ENCODE measurements at regions not wholly inside any gene's neighbourhood (a gene's known extent, or its start where the extent isn't known, plus 50 kb on each side); places are given as distances from the start of the nearest gene placed in this dataset.

DNA sequence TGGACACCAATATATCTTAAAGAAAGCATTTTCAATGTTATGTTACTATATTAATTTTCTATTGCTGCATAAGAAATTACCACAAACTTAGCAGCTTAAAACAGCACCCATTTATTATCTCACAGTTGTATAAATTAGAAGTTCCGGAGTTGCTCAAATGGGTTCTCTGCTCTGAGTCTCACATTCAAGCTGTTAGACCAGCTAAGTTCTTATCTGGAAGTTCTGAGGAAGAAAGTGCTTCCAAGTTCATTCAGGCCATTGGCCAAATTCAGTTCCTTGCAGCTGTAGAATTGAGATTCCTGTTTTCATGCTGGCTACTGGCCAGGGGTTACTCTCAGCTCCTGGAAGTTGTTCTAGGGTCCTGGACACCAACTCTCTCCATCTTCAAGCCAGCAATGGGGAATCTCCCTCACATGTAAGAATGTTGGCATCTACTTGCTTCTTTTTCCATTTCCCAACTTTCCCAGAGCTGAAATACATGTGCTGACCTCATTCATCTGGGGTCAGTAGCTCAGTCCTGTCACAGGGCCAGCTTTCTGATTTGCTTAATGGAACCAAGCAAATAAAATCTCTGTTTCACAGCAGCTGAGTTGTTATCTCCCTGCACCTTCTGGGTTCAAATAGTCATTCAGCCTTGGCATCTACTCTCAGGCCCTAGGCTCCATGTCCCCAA is 99.6 kb upstream of the INTU start:
- peak; percentile 90 for ATAC-seq (ENCODE audit: low FRiP score)
- Histone ChIP-seq H3K4me1 (ENCODE audit: control insufficient read depth in 1 of 2, insufficient read depth in 2 of 2, low read length in 2 of 2) (peaks cover 0 to 3% of the 10 kb centered on the region in 2 donors), H3K27me3 (ENCODE audit: control insufficient read depth in 1 of 2, insufficient read depth in 2 of 2, low read length in 1 of 2) (no peaks in the 10 kb centered on the region), H3K36me3 (ENCODE audit: control insufficient read depth in 1 of 2, insufficient read depth in 2 of 2, low read length in 1 of 2) (no peaks in the 10 kb centered on the region), H3K27ac (ENCODE audit: low read depth in 1 of 2, low read length in 2 of 2) (no peak overlapping the region), H3K4me3 (ENCODE audit: low read length in 2 of 2) (no peak overlapping the region), H3K9me3 (ENCODE audit: control insufficient read depth, low read length) (no peaks in the 10 kb centered on the region)
- peak in 1 of 2 donors; percentile 53 for DNase-seq
- 6 to 12% methylated on average over 1 of the region's 1 CpG for WGBS, 2 donors
- intact Hi-C loops (cut with DNase I) = no loop called here

GRCh38 chr4:127534041-127534825 is 98.5 kb upstream of the INTU start:
- Histone ChIP-seq H3K9me3 (ENCODE audit: control insufficient read depth, low read length) (no peaks in the 10 kb centered on the region), H3K4me1 (ENCODE audit: control insufficient read depth in 1 of 2, insufficient read depth in 2 of 2, low read length in 2 of 2) (peaks cover 0 to 3% of the 10 kb centered on the region in 2 donors), H3K27me3 (ENCODE audit: control insufficient read depth in 1 of 2, insufficient read depth in 2 of 2, low read length in 1 of 2) (no peaks in the 10 kb centered on the region), H3K27ac (ENCODE audit: low read depth in 1 of 2, low read length in 2 of 2) (no peak overlapping the region), H3K4me3 (ENCODE audit: low read length in 2 of 2) (no peak overlapping the region), H3K36me3 (ENCODE audit: control insufficient read depth in 1 of 2, insufficient read depth in 2 of 2, low read length in 1 of 2) (no peaks in the 10 kb centered on the region)
- intact Hi-C loops (cut with DNase I) = no loop called here
- no peak for DNase-seq
- 78 to 88% methylated on average over 4 of the region's 4 CpGs for WGBS, 2 donors
- ATAC-seq (ENCODE audit: low FRiP score) = no peak

DNA sequence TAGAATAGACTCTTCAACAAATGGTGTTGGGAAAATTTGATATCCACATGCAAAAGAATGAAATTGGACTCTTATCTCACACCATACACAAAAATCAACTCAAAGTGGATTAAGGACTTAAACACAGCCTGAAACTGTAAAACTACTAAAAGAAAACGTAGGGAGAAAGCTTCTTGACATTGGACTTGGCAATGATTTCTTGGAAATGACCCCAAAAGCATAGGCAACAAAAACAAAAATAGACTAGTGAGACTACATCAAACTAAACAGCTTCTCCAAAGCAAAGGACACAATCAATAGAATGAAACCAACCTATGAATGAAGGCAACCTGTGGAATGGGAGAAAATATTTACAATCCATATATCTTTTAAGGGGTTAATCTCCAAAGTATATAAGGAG is 94.7 kb upstream of the INTU start:
- Histone ChIP-seq H3K36me3 (ENCODE audit: control insufficient read depth in 1 of 2, insufficient read depth in 2 of 2, low read length in 1 of 2) (no peaks in the 10 kb centered on the region), H3K4me3 (ENCODE audit: low read length in 2 of 2) (no peak overlapping the region), H3K9me3 (ENCODE audit: control insufficient read depth, low read length) (no peaks in the 10 kb centered on the region), H3K27ac (ENCODE audit: low read depth in 1 of 2, low read length in 2 of 2) (no peak overlapping the region), H3K27me3 (ENCODE audit: control insufficient read depth in 1 of 2, insufficient read depth in 2 of 2, low read length in 1 of 2) (no peaks in the 10 kb centered on the region), H3K4me1 (ENCODE audit: control insufficient read depth in 1 of 2, insufficient read depth in 2 of 2, low read length in 2 of 2) (no peaks in the 10 kb centered on the region)
- intact Hi-C loops (cut with DNase I) = no loop called here
- DNase-seq (no peak), ATAC-seq (ENCODE audit: low FRiP score) (no peak)
- 31 to 36% methylated on average over 1 of the region's 1 CpG for WGBS, 2 donors

- intact Hi-C loops (cut with DNase I) = no loop called here
- no peaks in the 10 kb centered on the region for H3K9me3 ChIP-seq (ENCODE audit: control insufficient read depth, low read length)
- no peaks in the 10 kb centered on the region for H3K4me1 ChIP-seq (ENCODE audit: control insufficient read depth in 1 of 2, insufficient read depth in 2 of 2, low read length in 2 of 2)
- WGBS, 2 donors = 77 to 80% methylated on average over 3 of the region's 3 CpGs
- H3K27me3 ChIP-seq (ENCODE audit: control insufficient read depth in 1 of 2, insufficient read depth in 2 of 2, low read length in 1 of 2) = no peaks in the 10 kb centered on the region
- H3K27ac ChIP-seq (ENCODE audit: low read depth in 1 of 2, low read length in 2 of 2) = no peak overlapping the region
- no peak overlapping the region for H3K4me3 ChIP-seq (ENCODE audit: low read length in 2 of 2)
- no peaks in the 10 kb centered on the region for H3K36me3 ChIP-seq (ENCODE audit: control insufficient read depth in 1 of 2, insufficient read depth in 2 of 2, low read length in 1 of 2)
- ATAC-seq (ENCODE audit: low FRiP score) (no peak), DNase-seq (no peak)
These were observed 92.2 kb upstream of the INTU start for GRCh38 chr4:127540497-127541025.

DNA sequence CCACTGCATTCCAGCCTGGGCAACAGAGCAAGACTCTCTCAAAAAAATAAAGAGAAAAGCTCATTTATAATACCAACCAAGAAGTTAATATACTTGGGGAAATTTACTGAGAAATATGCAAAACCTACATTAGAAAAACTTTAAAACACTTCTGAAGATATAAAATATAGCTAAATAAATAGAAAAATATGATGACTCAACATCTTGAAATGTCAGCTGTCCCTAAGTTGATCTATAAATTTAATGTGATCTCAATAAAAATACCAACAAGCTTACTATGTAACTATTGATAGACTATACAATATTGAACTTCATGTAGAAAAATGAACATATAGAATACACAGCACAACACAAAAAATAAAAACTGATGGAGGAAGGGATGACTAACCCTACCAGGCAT is 87.5 kb upstream of the INTU start:
- Histone ChIP-seq H3K9me3 (ENCODE audit: control insufficient read depth, low read length) (no peaks in the 10 kb centered on the region), H3K4me3 (ENCODE audit: low read length in 2 of 2) (no peak overlapping the region), H3K36me3 (ENCODE audit: control insufficient read depth in 1 of 2, insufficient read depth in 2 of 2, low read length in 1 of 2) (no peaks in the 10 kb centered on the region), H3K27ac (ENCODE audit: low read depth in 1 of 2, low read length in 2 of 2) (no peak overlapping the region), H3K4me1 (ENCODE audit: control insufficient read depth in 1 of 2, insufficient read depth in 2 of 2, low read length in 2 of 2) (no peaks in the 10 kb centered on the region), H3K27me3 (ENCODE audit: control insufficient read depth in 1 of 2, insufficient read depth in 2 of 2, low read length in 1 of 2) (peaks cover 0 to under 1% of the 10 kb centered on the region in 2 donors)
- ATAC-seq (ENCODE audit: low FRiP score) (no peak), DNase-seq (no peak)
- intact Hi-C loops (cut with DNase I) = no loop called here

DNA sequence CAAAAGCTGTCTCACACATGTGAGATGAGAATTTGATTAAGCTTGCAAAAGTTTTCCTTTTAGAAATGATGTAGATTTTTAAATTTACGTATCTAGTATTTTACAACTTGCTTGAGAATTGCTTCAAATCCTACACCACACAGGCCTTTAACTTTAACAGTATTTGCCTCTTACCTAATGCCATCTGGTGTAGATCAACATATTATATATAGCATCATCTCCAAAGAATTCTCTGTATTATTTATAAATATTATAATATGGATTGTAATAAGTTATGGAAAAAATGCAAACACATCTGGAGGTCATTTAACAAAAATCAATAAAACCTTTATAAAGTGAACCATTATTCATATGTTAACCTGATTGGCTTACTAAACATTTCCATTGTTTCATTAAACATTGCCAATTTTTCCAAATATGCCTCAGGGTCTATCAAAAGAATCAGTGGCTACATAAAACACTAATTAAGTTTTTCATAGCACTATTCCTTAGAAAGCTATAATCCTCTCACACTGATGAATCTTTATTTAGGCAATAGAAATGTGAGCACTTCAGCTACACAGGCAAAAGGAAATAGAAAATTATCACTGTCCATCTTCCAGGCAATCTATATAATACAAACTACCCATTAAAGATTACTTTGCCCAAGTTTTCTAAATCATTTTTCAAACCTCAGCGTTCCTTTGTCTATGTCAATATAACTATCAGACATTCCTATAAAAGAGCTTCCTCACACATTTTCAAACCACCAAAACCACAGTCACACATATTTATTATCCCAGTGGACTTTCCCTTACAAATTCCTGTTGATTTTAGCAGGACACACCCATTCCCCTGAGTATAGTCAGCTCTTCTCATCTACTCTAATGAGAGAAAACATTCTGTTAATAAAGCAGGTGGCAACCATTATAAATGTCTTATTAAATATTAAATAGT is 83.5 kb upstream of the INTU start:
- Histone ChIP-seq H3K27ac (ENCODE audit: low read depth in 1 of 2, low read length in 2 of 2) (no peak overlapping the region), H3K27me3 (ENCODE audit: control insufficient read depth in 1 of 2, insufficient read depth in 2 of 2, low read length in 1 of 2) (peaks cover 0 to 2% of the 10 kb centered on the region in 2 donors), H3K4me3 (ENCODE audit: low read length in 2 of 2) (no peak overlapping the region), H3K9me3 (ENCODE audit: control insufficient read depth, low read length) (no peaks in the 10 kb centered on the region), H3K36me3 (ENCODE audit: control insufficient read depth in 1 of 2, insufficient read depth in 2 of 2, low read length in 1 of 2) (no peaks in the 10 kb centered on the region), H3K4me1 (ENCODE audit: control insufficient read depth in 1 of 2, insufficient read depth in 2 of 2, low read length in 2 of 2) (no peaks in the 10 kb centered on the region)
- 78 to 84% methylated on average over 2 of the region's 2 CpGs for WGBS, 2 donors
- DNase-seq (no peak), ATAC-seq (ENCODE audit: low FRiP score) (no peak)
- intact Hi-C loops (cut with DNase I) = no loop called here

DNA sequence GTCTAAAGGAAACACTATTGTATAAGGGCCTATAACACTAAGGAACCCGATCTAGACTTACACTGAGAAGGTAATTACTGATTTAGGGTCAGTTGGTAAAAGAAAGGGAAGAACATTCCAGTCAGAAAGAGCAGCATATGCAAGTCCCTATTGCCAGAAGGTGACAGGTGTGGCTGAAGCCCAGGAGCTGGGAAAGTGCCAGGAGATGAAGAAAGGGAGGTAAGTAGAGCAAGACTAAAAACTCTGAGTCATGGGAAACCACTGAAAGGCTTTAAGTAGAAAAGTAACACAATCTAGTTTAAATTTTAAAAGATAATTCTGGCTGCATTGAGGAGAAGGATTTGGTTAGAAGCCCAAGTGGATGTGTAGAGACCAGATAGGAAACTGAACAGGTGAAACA is 77.7 kb upstream of the INTU start:
- Histone ChIP-seq H3K4me3 (ENCODE audit: low read length in 2 of 2) (no peak overlapping the region), H3K27me3 (ENCODE audit: control insufficient read depth in 1 of 2, insufficient read depth in 2 of 2, low read length in 1 of 2) (peaks cover 0 to 2% of the 10 kb centered on the region in 2 donors), H3K4me1 (ENCODE audit: control insufficient read depth in 1 of 2, insufficient read depth in 2 of 2, low read length in 2 of 2) (no peaks in the 10 kb centered on the region), H3K36me3 (ENCODE audit: control insufficient read depth in 1 of 2, insufficient read depth in 2 of 2, low read length in 1 of 2) (no peaks in the 10 kb centered on the region), H3K9me3 (ENCODE audit: control insufficient read depth, low read length) (no peaks in the 10 kb centered on the region), H3K27ac (ENCODE audit: low read depth in 1 of 2, low read length in 2 of 2) (no peak overlapping the region)
- ATAC-seq (ENCODE audit: low FRiP score) (no peak), DNase-seq (no peak)
- intact Hi-C loops (cut with DNase I) = no loop called here
- WGBS, 2 donors = 93 to 95% methylated on average over 1 of the region's 1 CpG

GRCh38 chr4:127558088-127558487 is 74.7 kb upstream of the INTU start:
- DNase-seq (no peak), ATAC-seq (ENCODE audit: low FRiP score) (no peak)
- Histone ChIP-seq H3K36me3 (ENCODE audit: control insufficient read depth in 1 of 2, insufficient read depth in 2 of 2, low read length in 1 of 2) (no peaks in the 10 kb centered on the region), H3K9me3 (ENCODE audit: control insufficient read depth, low read length) (no peaks in the 10 kb centered on the region), H3K27ac (ENCODE audit: low read depth in 1 of 2, low read length in 2 of 2) (no peak overlapping the region), H3K27me3 (ENCODE audit: control insufficient read depth in 1 of 2, insufficient read depth in 2 of 2, low read length in 1 of 2) (no peaks in the 10 kb centered on the region), H3K4me3 (ENCODE audit: low read length in 2 of 2) (no peak overlapping the region), H3K4me1 (ENCODE audit: control insufficient read depth in 1 of 2, insufficient read depth in 2 of 2, low read length in 2 of 2) (no peaks in the 10 kb centered on the region)
- intact Hi-C loops (cut with DNase I) = no loop called here
- WGBS, 2 donors = 95 to 97% methylated on average over 4 of the region's 4 CpGs
